Transverse colon (tissue), 4 donors: ENCODE measurements at regions not wholly inside any gene's neighbourhood (a gene's known extent, or its start where the extent isn't known, plus 50 kb on each side); places are given as distances from the start of the nearest gene placed in this dataset.

Experiments used
- DNase-seq: peaks from one replicate; pipeline ENCODE4 v3.0.0-alpha.2; 2019
- H3K27ac ChIP-seq, 4 donors: fragments of 200-600 bp; sonication (generic); 2 replicates each; pipeline ENCODE4 v1.5.1; 2016 to 2018; ENCODE audit warnings: inconsistent platforms in 4 of 4
- H3K27me3 ChIP-seq: fragments of 200-600 bp; sonication (generic); 2 replicates; pipeline ENCODE4 v1.5.1; 2017; ENCODE audit warnings: inconsistent platforms
- H3K36me3 ChIP-seq, 4 donors: fragments of 200-600 bp; sonication (generic); 2 replicates each; pipeline ENCODE4 v1.5.1; 2017 to 2019; ENCODE audit warnings: inconsistent platforms in 4 of 4
- H3K4me1 ChIP-seq, 4 donors: fragments of 200-600 bp; sonication (generic); 2 replicates each; pipeline ENCODE4 v1.5.1; 2017 to 2020; ENCODE audit warnings: inconsistent platforms in 4 of 4
- H3K4me3 ChIP-seq, 4 donors: fragments of 200-600 bp; sonication (generic); 1 replicate in 1 of 4; 2 replicates in 3 of 4; pipeline versions ENCODE4 v1.5.1 to v1.6.1; 2017 to 2019; ENCODE audit warnings: inconsistent platforms in 4 of 4
- H3K9me3 ChIP-seq, 2 donors: fragments of 200-600 bp; sonication (generic); 2 replicates each; pipeline ENCODE4 v1.5.1; 2017 to 2019; ENCODE audit warnings: inconsistent platforms in 2 of 2
- CTCF ChIP-seq, 5 experiments: fragments of 200-600 bp in 3 of 5; fragments of 450-650 bp in 2 of 5; sonication (generic) in 3 of 5; IDR thresholded peaks; 1 replicate in 2 of 5; 2 replicates in 3 of 5; pipeline ENCODE4 v1.5.1; 2016 to 2017; ENCODE audit warnings: antibody characterized with exemption in 5 of 5, inconsistent platforms in 3 of 5, mild to moderate bottlenecking in 2 of 5, moderate library complexity in 1 of 5
- EP300 ChIP-seq: sonication (generic); formaldehyde crosslinking; IDR thresholded peaks from one replicate; pipeline ENCODE4 v1.6.1; 2017; ENCODE audit warnings: antibody characterized with exemption, low read depth
- POLR2A ChIP-seq: fragments of 450-650 bp; IDR thresholded peaks from one replicate; pipeline ENCODE4 v1.6.1; 2016; ENCODE audit warnings: antibody characterized with exemption, mild to moderate bottlenecking, moderate library complexity
- POLR2AphosphoS5 ChIP-seq, 3 donors: sonication (generic); formaldehyde crosslinking; IDR thresholded peaks; one replicate each; pipeline ENCODE4 v1.6.1; 2016; ENCODE audit warnings: antibody characterized with exemption in 3 of 3
- WGBS, 2 donors: methylation state at CpG; one replicate each; pipeline ENCODE4 v1.1.5; 2018; ENCODE audit warnings: low coverage in 1 of 2; 5-methylcytosine and 5-hydroxymethylcytosine counted together
- in situ Hi-C, 4 donors: fragments of 200-750 bp; cut with MboI; loops; one replicate each; pipeline versions ENCODE4 v1.15.0 to v1.15.1; 2017; ENCODE audit warnings: low sequenced_read_pairs in 3 of 4, low pct_ligation_motif_present in 1 of 4, low pct_unique_long_range_greater_than_20kb in 1 of 4
- intact Hi-C: fragments of 100-400 bp; cut with DNase I; formaldehyde crosslinking; loops from one replicate; pipeline ENCODE4 v1.15.1; 2023; ENCODE audit warnings: low total_unique reads

DNA sequence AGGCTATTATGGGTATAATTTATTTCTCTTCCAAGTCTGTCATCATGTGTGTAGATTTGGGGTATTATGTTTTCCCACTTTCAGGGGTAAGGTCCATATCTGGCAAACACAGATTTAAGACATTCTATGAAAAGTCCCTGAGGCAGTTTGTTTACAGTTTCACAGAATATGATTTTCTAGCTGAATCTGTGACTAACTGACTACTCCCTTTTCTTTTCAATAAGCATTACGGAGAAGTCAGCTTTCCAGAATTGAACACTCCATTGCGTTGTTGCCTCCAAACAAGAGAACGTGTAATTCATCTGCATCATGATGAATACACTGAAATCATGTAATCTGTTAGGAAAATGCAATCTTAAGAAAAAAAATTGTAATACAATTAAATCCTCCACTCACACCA is 226.7 kb upstream of the SFRP2 start:
- no peak for DNase-seq
- Histone ChIP-seq H3K9me3 (no peaks in the 10 kb centered on the region), H3K4me3 (no peak overlapping the region), H3K27ac (no peak overlapping the region), H3K36me3 (no peaks in the 10 kb centered on the region), H3K27me3 (no peaks in the 10 kb centered on the region), H3K4me1 (peaks cover 0 to 3% (median 0%) of the 10 kb centered on the region in 4 donors)
- intact Hi-C loops: no loop called here
- in situ Hi-C loops: no loop called here
- WGBS, 2 donors: 60 to 83% methylated on average over 1 to 3 of the region's 3 CpGs
- TF ChIP-seq CTCF (IDR thresholded peaks at IDR 0.05): no peak
- TF ChIP-seq POLR2AphosphoS5 (IDR thresholded peaks at IDR 0.05): no peak
- no peak for TF ChIP-seq POLR2A
- TF ChIP-seq EP300: no peak

DNA sequence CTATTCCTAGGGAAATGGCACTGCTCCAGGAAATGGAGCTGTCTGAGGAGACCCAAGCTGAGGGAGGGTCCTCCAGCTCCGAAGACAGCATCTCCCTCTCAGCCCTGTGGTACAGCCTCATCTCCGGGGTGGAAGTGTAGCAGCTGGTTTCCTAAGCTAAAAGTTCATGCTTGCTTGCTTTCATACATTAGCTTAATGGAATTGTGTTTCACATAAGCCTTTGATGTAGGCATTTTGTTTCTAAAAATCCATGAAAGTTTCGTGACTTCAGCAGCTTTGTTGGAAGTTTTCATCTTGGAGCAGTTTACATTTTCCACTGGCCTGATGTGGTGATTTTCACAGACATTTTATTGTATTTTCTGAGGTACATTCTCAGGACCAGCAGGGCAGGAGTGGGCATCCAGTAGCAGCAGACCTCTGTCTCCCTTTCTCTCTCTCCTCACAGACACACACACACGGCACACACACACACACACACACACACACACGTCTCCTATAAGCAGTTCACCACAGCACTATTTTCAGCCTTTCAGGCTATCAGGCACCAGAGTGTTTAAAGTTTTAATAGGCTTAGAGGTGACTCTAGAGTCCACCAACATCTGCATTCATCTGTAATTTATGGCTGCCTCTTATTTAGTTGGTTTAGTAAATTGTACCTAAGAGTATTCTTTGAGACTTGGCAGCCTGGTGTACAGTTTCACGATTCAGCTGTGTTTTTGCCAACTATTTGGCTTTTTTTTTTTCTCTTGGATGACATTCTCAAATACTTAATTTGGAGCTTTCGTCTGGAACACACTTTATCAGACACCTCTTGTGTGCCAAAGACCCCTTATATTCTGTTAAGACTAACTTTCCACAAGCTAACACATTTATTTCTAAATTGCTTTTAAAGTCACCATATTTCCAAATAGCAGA is 225.8 kb upstream of the SFRP2 start:
- no peak for DNase-seq
- no peak for TF ChIP-seq CTCF (IDR thresholded peaks at IDR 0.05)
- no peak for TF ChIP-seq POLR2A
- TF ChIP-seq EP300: no peak
- TF ChIP-seq POLR2AphosphoS5 (IDR thresholded peaks at IDR 0.05): no peak
- Histone ChIP-seq H3K4me1 (peaks cover 0 to 7% (median 0%) of the 10 kb centered on the region in 4 donors), H3K27ac (no peak overlapping the region), H3K4me3 (no peak overlapping the region), H3K9me3 (no peaks in the 10 kb centered on the region), H3K36me3 (no peaks in the 10 kb centered on the region), H3K27me3 (no peaks in the 10 kb centered on the region)
- intact Hi-C loops (no loop called here), in situ Hi-C loops (no loop called here)
- 46 to 51% methylated on average over 4 to 7 of the region's 7 CpGs for WGBS, 2 donors

DNA sequence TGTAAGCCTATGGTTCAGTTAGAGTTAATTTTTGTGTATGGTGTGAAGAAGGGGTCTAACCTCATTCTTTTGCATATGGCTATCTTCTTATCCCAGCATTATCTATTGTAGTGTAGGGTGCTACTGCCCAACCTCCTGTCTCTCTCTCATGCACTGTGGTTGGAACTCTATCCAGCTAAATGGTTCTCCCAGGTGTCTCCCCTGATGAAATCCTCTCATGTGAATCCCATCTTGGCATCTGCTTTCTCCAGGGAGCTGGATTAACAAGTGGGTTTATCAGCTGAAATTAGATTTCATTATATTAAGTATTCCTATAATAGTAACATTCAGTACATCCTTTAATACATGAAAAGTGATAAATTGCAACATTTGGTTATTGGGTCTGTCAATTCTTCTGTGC is 224.7 kb upstream of the SFRP2 start:
- no peaks in the 10 kb centered on the region for H3K36me3 ChIP-seq
- H3K27ac ChIP-seq: no peak overlapping the region
- H3K4me1 ChIP-seq: peaks cover 0 to 7% (median 0%) of the 10 kb centered on the region in 4 donors
- H3K9me3 ChIP-seq: no peaks in the 10 kb centered on the region
- no peak overlapping the region for H3K4me3 ChIP-seq
- intact Hi-C loops: no loop called here
- H3K27me3 ChIP-seq: no peaks in the 10 kb centered on the region
- in situ Hi-C loops: no loop called here
- no peak for DNase-seq
- TF ChIP-seq POLR2A (no peak), CTCF (IDR thresholded peaks at IDR 0.05) (no peak), POLR2AphosphoS5 (IDR thresholded peaks at IDR 0.05) (no peak), EP300 (no peak)

DNA sequence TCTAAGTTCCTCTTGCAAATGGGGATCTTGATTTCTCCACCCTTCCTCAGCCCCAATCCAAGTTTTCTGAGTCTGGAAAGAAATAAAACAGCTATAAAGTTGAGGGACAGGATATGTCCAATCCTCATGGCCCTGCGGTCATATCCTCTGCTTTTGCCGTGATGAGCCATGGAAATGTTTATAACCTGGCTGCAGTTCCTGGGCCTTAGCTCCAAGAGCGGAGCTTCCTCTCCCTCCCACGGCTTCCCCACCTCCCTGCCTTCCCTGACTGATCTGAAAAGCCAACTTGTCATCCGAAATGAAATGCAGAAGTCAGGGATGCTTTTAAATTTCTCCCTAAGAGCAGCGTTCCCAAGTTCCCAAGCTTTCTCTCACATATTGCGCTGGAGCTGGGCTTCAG is 221.5 kb upstream of the SFRP2 start:
- in situ Hi-C loops: no loop called here
- intact Hi-C loops: no loop called here
- DNase-seq: peak; percentile 13
- 75% methylated on average over 7 of the region's 7 CpGs; no CpG with 5 or more reads in 1 of the 2 donors for WGBS, 2 donors
- Histone ChIP-seq H3K9me3 (no peaks in the 10 kb centered on the region), H3K27me3 (no peaks in the 10 kb centered on the region), H3K4me1 (peaks cover 0 to 7% (median 0%) of the 10 kb centered on the region in 4 donors), H3K27ac (peak overlapping the region in 2 of 4 donors; percentile 29 to 64), H3K36me3 (no peaks in the 10 kb centered on the region), H3K4me3 (no peak overlapping the region)
- TF ChIP-seq POLR2AphosphoS5 (IDR thresholded peaks at IDR 0.05) (peak in 1 of 3 donors; percentile 18), CTCF (IDR thresholded peaks at IDR 0.05) (no peak)
